Small intestine (tissue), 7 donors: ENCODE measurements at regions not wholly inside any gene's neighbourhood (a gene's known extent, or its start where the extent isn't known, plus 50 kb on each side); places are given as distances from the start of the nearest gene placed in this dataset.
"Not testable (repeated sequence)": the region's sequence is repeated elsewhere in the genome, so short reads cannot be mapped to it uniquely, and the experiment has no call there.

ENCODE experiments used
- DNase-seq, 2 donors: peaks; one replicate each; pipeline versions ENCODE4 v3.0.0 to v3.0.0-alpha.2; 2013
- FAIRE-seq: peaks from 2 replicates; lab custom pipeline; 2012; peaks lifted over from hg19 to GRCh38; lab: Jason Lieb, UNC
- H3K27ac ChIP-seq, 3 donors: one replicate each; pipeline ENCODE4 v1.5.1; 2013; ENCODE audit warnings: low read length in 2 of 3, mild to moderate bottlenecking in 2 of 3, control low read depth in 1 of 3, inconsistent platforms in 1 of 3, low read depth in 1 of 3, moderate library complexity in 1 of 3
- H3K27me3 ChIP-seq, 3 donors: one replicate each; pipeline ENCODE4 v1.6.1; 2013; ENCODE audit warnings: low read length in 3 of 3, inconsistent platforms in 1 of 3; ENCODE audit not compliant: control insufficient read depth in 3 of 3, insufficient read depth in 3 of 3
- H3K36me3 ChIP-seq, 3 donors: one replicate each; pipeline ENCODE4 v1.6.1; 2013; ENCODE audit warnings: low read length in 3 of 3, inconsistent platforms in 1 of 3, low read depth in 1 of 3, mild to moderate bottlenecking in 1 of 3, moderate library complexity in 1 of 3; ENCODE audit not compliant: control insufficient read depth in 3 of 3, insufficient read depth in 2 of 3
- H3K4me1 ChIP-seq, 3 donors: one replicate each; pipeline ENCODE4 v1.6.1; 2013; ENCODE audit warnings: low read length in 2 of 3, inconsistent platforms in 1 of 3, low read depth in 1 of 3, mild to moderate bottlenecking in 1 of 3, moderate library complexity in 1 of 3; ENCODE audit not compliant: control insufficient read depth in 3 of 3, insufficient read depth in 2 of 3
- H3K4me3 ChIP-seq, 3 donors: one replicate each; pipeline ENCODE4 v1.5.1; 2013; ENCODE audit warnings: low read length in 3 of 3, control low read depth in 1 of 3, inconsistent platforms in 1 of 3, low read depth in 1 of 3, mild to moderate bottlenecking in 1 of 3, moderate library complexity in 1 of 3
- H3K9me3 ChIP-seq, 2 donors: one replicate each; pipeline ENCODE4 v1.6.1; 2013; ENCODE audit warnings: low read depth in 1 of 2, low read length in 1 of 2; ENCODE audit not compliant: control insufficient read depth in 2 of 2, insufficient read depth in 1 of 2
- WGBS, 3 donors: extraction: QIAGEN DNeasy Blood & Tissue Kit; methylation state at CpG; one replicate each; pipeline ENCODE4 v1.1.7; 2013; 5-methylcytosine and 5-hydroxymethylcytosine counted together
- donor health status: healthy with polysubstance abuse.
- donor health status: control.
- donor health status: control.
- donor health status: Bipolar disorder and iron deficiency.
- donor health status: healthy.

DNA sequence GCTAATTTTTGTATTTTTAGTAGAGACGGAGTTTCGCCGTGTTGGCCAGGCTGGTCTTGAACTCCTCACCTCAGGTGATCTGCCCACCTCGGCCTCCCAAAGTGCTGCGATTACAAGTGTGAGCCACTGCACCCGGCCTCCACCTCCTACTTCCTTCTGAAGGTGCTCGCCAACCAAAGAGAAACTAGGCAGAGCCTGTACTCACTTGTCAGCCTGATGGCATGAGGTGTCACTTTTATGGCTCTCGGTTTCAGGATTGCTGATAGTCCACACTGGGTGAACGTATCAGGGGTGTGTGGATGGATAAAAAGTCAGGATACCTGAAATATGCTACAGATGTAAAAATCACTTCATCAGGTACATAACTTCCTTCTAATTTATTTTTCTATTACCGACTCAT lies 468.3 kb downstream of the DIRAS2 start:
- DNase-seq = peak; percentile 27 to 80
- H3K27ac ChIP-seq, H3K27me3 ChIP-seq, FAIRE-seq, H3K36me3 ChIP-seq, H3K9me3 ChIP-seq, H3K4me1 ChIP-seq, H3K4me3 ChIP-seq: not testable (repeated sequence)
- 26 to 68% (median 46%) methylated on average over 10 of the region's 10 CpGs for WGBS, 3 donors

GRCh38 chr9:90175257-90175656 lies 467.4 kb downstream of the DIRAS2 start:
- H3K27ac ChIP-seq = no peak overlapping the region
- H3K4me1 ChIP-seq = no peaks in the 10 kb centered on the region
- H3K27me3 ChIP-seq = no peaks in the 10 kb centered on the region
- WGBS, 3 donors = 95 to 99% (median 96%) methylated on average over 3 of the region's 3 CpGs
- no peak overlapping the region for H3K4me3 ChIP-seq
- no peaks in the 10 kb centered on the region for H3K36me3 ChIP-seq
- DNase-seq (no peak), FAIRE-seq (no peak)
- peaks cover 0 to 6% of the 10 kb centered on the region in 2 donors for H3K9me3 ChIP-seq

GRCh38 chr9:90175865-90176264 lies 466.8 kb downstream of the DIRAS2 start:
- H3K27me3 ChIP-seq = no peaks in the 10 kb centered on the region
- no peak overlapping the region for H3K27ac ChIP-seq
- no peaks in the 10 kb centered on the region for H3K4me1 ChIP-seq
- H3K36me3 ChIP-seq = no peaks in the 10 kb centered on the region
- 86 to 92% (median 90%) methylated on average over 4 of the region's 4 CpGs for WGBS, 3 donors
- no peak for DNase-seq
- peaks cover 0 to 3% of the 10 kb centered on the region in 2 donors for H3K9me3 ChIP-seq
- FAIRE-seq = no peak
- no peak overlapping the region for H3K4me3 ChIP-seq

GRCh38 chr9:90176901-90177300 lies 465.7 kb downstream of the DIRAS2 start:
- no peaks in the 10 kb centered on the region for H3K36me3 ChIP-seq
- FAIRE-seq = no peak
- no peaks in the 10 kb centered on the region for H3K27me3 ChIP-seq
- DNase-seq = no peak
- 76 to 86% (median 85%) methylated on average over 2 of the region's 2 CpGs for WGBS, 3 donors
- no peaks in the 10 kb centered on the region for H3K4me1 ChIP-seq
- H3K9me3 ChIP-seq = no peaks in the 10 kb centered on the region
- no peak overlapping the region for H3K4me3 ChIP-seq
- H3K27ac ChIP-seq = no peak overlapping the region

DNA sequence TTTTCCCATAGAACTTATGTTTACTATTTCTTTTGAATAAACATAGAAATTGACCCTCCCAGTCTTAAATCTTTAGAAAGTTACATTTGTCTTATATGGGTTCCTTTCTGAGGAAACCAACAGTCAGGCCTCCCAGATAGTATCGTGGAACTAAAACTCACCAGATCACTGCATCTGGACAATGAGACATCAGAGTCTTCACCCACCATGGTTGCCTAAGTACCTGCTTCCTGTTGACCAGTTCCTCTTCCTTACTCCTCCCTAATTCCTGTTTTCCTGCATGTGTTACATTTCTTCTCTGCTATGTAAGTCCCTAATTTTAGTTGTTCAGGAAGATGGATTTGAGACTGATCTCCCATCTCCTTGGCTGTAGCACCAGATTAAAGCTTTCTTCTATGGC lies 462.2 kb downstream of the DIRAS2 start:
- Histone ChIP-seq H3K4me1 (no peaks in the 10 kb centered on the region), H3K36me3 (no peaks in the 10 kb centered on the region), H3K9me3 (no peaks in the 10 kb centered on the region), H3K27ac (no peak overlapping the region), H3K4me3 (no peak overlapping the region), H3K27me3 (no peaks in the 10 kb centered on the region)
- FAIRE-seq = no peak
- 52 to 87% (median 78%) methylated on average over 1 of the region's 1 CpG for WGBS, 3 donors
- no peak for DNase-seq

DNA sequence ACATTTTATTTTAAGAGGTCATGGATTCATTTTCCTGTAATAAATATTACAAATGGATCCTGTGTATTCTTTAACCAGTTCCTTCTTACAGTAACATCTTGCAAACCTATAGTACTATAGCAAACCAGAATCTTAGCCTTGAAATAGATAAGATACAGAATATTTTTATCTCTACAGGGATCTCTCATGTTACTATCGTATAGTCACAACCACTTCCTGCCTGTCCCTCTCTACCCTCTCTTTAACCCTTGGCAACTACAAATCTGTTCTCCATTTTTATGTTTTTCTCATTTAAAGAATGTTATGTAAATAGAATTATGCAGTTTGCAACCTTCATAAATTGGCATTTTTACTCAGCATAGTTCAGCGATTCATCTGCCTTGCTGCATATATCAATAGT lies 454.0 kb downstream of the DIRAS2 start:
- H3K4me1 ChIP-seq = no peaks in the 10 kb centered on the region
- 57 to 62% (median 59%) methylated on average over 2 of the region's 2 CpGs for WGBS, 3 donors
- no peaks in the 10 kb centered on the region for H3K9me3 ChIP-seq
- H3K27ac ChIP-seq = no peak overlapping the region
- DNase-seq (no peak), FAIRE-seq (no peak)
- no peak overlapping the region for H3K4me3 ChIP-seq
- no peaks in the 10 kb centered on the region for H3K27me3 ChIP-seq
- no peaks in the 10 kb centered on the region for H3K36me3 ChIP-seq

GRCh38 chr9:90189306-90189705 lies 453.3 kb downstream of the DIRAS2 start:
- no peaks in the 10 kb centered on the region for H3K9me3 ChIP-seq
- FAIRE-seq (no peak), DNase-seq (no peak)
- H3K36me3 ChIP-seq = no peaks in the 10 kb centered on the region
- no peaks in the 10 kb centered on the region for H3K4me1 ChIP-seq
- no peak overlapping the region for H3K4me3 ChIP-seq
- H3K27me3 ChIP-seq = no peaks in the 10 kb centered on the region
- no peak overlapping the region for H3K27ac ChIP-seq
- 65 to 92% (median 85%) methylated on average over 6 of the region's 6 CpGs for WGBS, 3 donors

DNA sequence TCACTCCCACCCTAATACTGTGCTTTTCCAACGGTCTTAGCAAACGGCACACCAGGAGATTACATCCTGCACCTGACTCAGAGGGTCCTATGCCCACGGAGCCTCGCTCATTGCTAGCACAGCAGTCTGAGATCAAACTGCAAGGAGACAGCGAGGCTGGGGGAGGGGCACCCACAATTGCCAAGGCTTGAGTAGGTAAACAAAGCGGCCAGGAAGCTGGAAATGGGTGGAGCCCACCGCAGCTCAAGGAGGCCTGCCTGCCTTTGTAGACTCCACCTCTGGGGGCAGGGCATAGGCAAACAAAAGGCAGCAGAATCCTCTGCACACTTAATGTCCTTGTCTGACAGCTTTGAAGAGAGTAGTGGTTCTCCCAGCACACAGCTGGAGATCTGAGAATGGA lies 450.2 kb downstream of the DIRAS2 start:
- not testable (repeated sequence) for H3K4me3 ChIP-seq, FAIRE-seq, H3K9me3 ChIP-seq, H3K27ac ChIP-seq, H3K27me3 ChIP-seq, H3K36me3 ChIP-seq, H3K4me1 ChIP-seq
- WGBS, 3 donors = 38 to 61% (median 40%) methylated on average over 7 of the region's 7 CpGs
- DNase-seq = peak in 1 of 2 donors; percentile 45

- H3K36me3 ChIP-seq = no peaks in the 10 kb centered on the region
- H3K27me3 ChIP-seq = no peaks in the 10 kb centered on the region
- no peak for DNase-seq
- peaks cover 0 to 3% (median 0%) of the 10 kb centered on the region in 3 donors for H3K4me1 ChIP-seq
- no peak for FAIRE-seq
- 66 to 84% (median 79%) methylated on average over 3 of the region's 3 CpGs for WGBS, 3 donors
- H3K4me3 ChIP-seq = no peak overlapping the region
- peaks cover 0 to 2% of the 10 kb centered on the region in 2 donors for H3K9me3 ChIP-seq
- H3K27ac ChIP-seq = no peak overlapping the region
Observed at GRCh38 chr9:90198956-90199355, 443.7 kb downstream of the DIRAS2 start.
